ENCODE measurements at regions not wholly inside any gene's neighbourhood (a gene's known extent, or its start where the extent isn't known, plus 50 kb on each side); places are given as distances from the start of the nearest gene placed in this dataset.
"Not testable (repeated sequence)": the region's sequence is repeated elsewhere in the genome, so short reads cannot be mapped to it uniquely, and the experiment has no call there.

GRCh38 chr12:3365463-3366411, 125.3 kb upstream of the PRMT8 start:
- no peak for DNase-seq (ENCODE audit: low read depth, low spot score)
- no peak overlapping the region for H3K4me3 ChIP-seq (ENCODE audit: low read length)

- no peak overlapping the region for H3K4me3 ChIP-seq (ENCODE audit: low read length)
- no peak for DNase-seq (ENCODE audit: low read depth, low spot score)
These were observed 124.4 kb upstream of the PRMT8 start for GRCh38 chr12:3366451-3367110.

GRCh38 chr12:3367750-3368444, 123.1 kb upstream of the PRMT8 start:
- H3K4me3 ChIP-seq (ENCODE audit: low read length) = no peak overlapping the region
- DNase-seq (ENCODE audit: low read depth, low spot score) = no peak

- DNase-seq (ENCODE audit: low read depth, low spot score) = no peak
These were observed 120.0 kb upstream of the PRMT8 start for GRCh38 chr12:3371018-3371417.

GRCh38 chr12:3375326-3375725, 115.7 kb upstream of the PRMT8 start:
- DNase-seq (ENCODE audit: low read depth, low spot score) = no peak
- no peak overlapping the region for H3K4me3 ChIP-seq (ENCODE audit: low read length)

More at GRCh38 chr12:3371018-3371417, 120.0 kb upstream of the PRMT8 start:
- H3K4me3 ChIP-seq (ENCODE audit: low read length) = no peak overlapping the region

- DNase-seq (ENCODE audit: low read depth, low spot score) = no peak
- H3K4me3 ChIP-seq (ENCODE audit: low read length) = no peak overlapping the region
These were observed 114.1 kb upstream of the PRMT8 start for GRCh38 chr12:3376779-3377455.

- no peak overlapping the region for H3K4me3 ChIP-seq (ENCODE audit: low read length)
- no peak for DNase-seq (ENCODE audit: low read depth, low spot score)
These were observed 112.3 kb upstream of the PRMT8 start for GRCh38 chr12:3378655-3379054.

- no peak overlapping the region for H3K4me3 ChIP-seq (ENCODE audit: low read length)
- DNase-seq (ENCODE audit: low read depth, low spot score) = peak; percentile 1
These were observed 111.9 kb upstream of the PRMT8 start for GRCh38 chr12:3379079-3379478.

GRCh38 chr12:3380200-3381043, 110.6 kb upstream of the PRMT8 start:
- H3K4me3 ChIP-seq (ENCODE audit: low read length) = no peak overlapping the region
- no peak for DNase-seq (ENCODE audit: low read depth, low spot score)

- H3K4me3 ChIP-seq (ENCODE audit: low read length) = no peak overlapping the region
- no peak for DNase-seq (ENCODE audit: low read depth, low spot score)
These were observed 109.7 kb upstream of the PRMT8 start for GRCh38 chr12:3381059-3382047.

- no peak for DNase-seq (ENCODE audit: low read depth, low spot score)
- H3K4me3 ChIP-seq (ENCODE audit: low read length) = no peak overlapping the region
These were observed 101.0 kb upstream of the PRMT8 start for GRCh38 chr12:3389986-3390385.

GRCh38 chr12:3397596-3397995, 93.4 kb upstream of the PRMT8 start:
- DNase-seq (ENCODE audit: low read depth, low spot score); H3K4me3 ChIP-seq (ENCODE audit: low read length): not testable (repeated sequence)

- H3K4me3 ChIP-seq (ENCODE audit: low read length) = no peak overlapping the region
- DNase-seq (ENCODE audit: low read depth, low spot score) = no peak
These were observed 92.7 kb upstream of the PRMT8 start for GRCh38 chr12:3398196-3398789.

- no peak for DNase-seq (ENCODE audit: low read depth, low spot score)
- H3K4me3 ChIP-seq (ENCODE audit: low read length) = no peak overlapping the region
These were observed 85.2 kb upstream of the PRMT8 start for GRCh38 chr12:3405821-3406220.

- no peak overlapping the region for H3K4me3 ChIP-seq (ENCODE audit: low read length)
- no peak for DNase-seq (ENCODE audit: low read depth, low spot score)
These were observed 83.3 kb upstream of the PRMT8 start for GRCh38 chr12:3407723-3408122.

GRCh38 chr12:3409662-3410061, 81.3 kb upstream of the PRMT8 start:
- no peak for DNase-seq (ENCODE audit: low read depth, low spot score)
- H3K4me3 ChIP-seq (ENCODE audit: low read length) = no peak overlapping the region

GRCh38 chr12:3416159-3416558, 74.8 kb upstream of the PRMT8 start:
- DNase-seq (ENCODE audit: low read depth, low spot score) = no peak
- no peak overlapping the region for H3K4me3 ChIP-seq (ENCODE audit: low read length)

Measured in Jurkat, Clone E6-1 (cell line).